Progenitor cell of endocrine pancreas (in vitro differentiated cells): ENCODE measurements at regions not wholly inside any gene's neighbourhood (a gene's known extent, or its start where the extent isn't known, plus 50 kb on each side); places are given as distances from the start of the nearest gene placed in this dataset.

Source experiments
- DNase-seq: peaks from one replicate; pipeline ENCODE4 v3.0.0; 2021; ENCODE audit warnings: low spot score; ENCODE audit not compliant: unreplicated experiment
- H3K27ac Mint-ChIP-seq: 2 replicates; pipeline ENCODE4 v1.8.0; 2021; ENCODE audit warnings: mild to moderate bottlenecking, moderate library complexity, mixed read lengths
- H3K27me3 Mint-ChIP-seq: 2 replicates; pipeline ENCODE4 v1.8.0; 2021; ENCODE audit warnings: mixed read lengths
- H3K36me3 Mint-ChIP-seq: 2 replicates; pipeline ENCODE4 v1.8.0; 2022; ENCODE audit warnings: mixed read lengths; ENCODE audit not compliant: insufficient read depth
- H3K4me1 Mint-ChIP-seq: 2 replicates; pipeline ENCODE4 v1.8.0; 2021; ENCODE audit warnings: low read depth, mixed read lengths
- H3K4me3 Mint-ChIP-seq: 2 replicates; pipeline ENCODE4 v1.8.0; 2021; ENCODE audit warnings: low read depth, mild to moderate bottlenecking, moderate library complexity, mixed read lengths
- H3K9me3 Mint-ChIP-seq: 2 replicates; pipeline ENCODE4 v1.8.0; 2021; ENCODE audit warnings: low read depth, mixed read lengths
- CTCF ChIP-seq: fragments of 200-600 bp; sonication (generic); IDR thresholded peaks from one replicate; pipeline ENCODE4 v1.5.0; 2021; ENCODE audit warnings: antibody characterized with exemption, mild to moderate bottlenecking; ENCODE audit not compliant: unreplicated experiment

- peaks cover 3% of the 10 kb centered on the region for H3K4me1 Mint-ChIP-seq
- DNase-seq = no peak
- peaks cover 12% of the 10 kb centered on the region for H3K27me3 Mint-ChIP-seq
- no peaks in the 10 kb centered on the region for H3K36me3 Mint-ChIP-seq
- no peak for TF ChIP-seq CTCF
- no peaks in the 10 kb centered on the region for H3K9me3 Mint-ChIP-seq
- H3K27ac Mint-ChIP-seq = no peak overlapping the region
- H3K4me3 Mint-ChIP-seq = no peak overlapping the region
These were observed 533.9 kb downstream of the TCERG1L start for GRCh38 chr10:130777507-130778165.

- Mint-ChIP-seq H3K9me3 (no peaks in the 10 kb centered on the region), H3K4me1 (peaks cover 2% of the 10 kb centered on the region), H3K36me3 (no peaks in the 10 kb centered on the region), H3K4me3 (no peak overlapping the region), H3K27ac (no peak overlapping the region), H3K27me3 (peaks cover 8% of the 10 kb centered on the region)
- DNase-seq = no peak
- TF ChIP-seq CTCF = no peak
These were observed 533.4 kb downstream of the TCERG1L start for GRCh38 chr10:130778166-130778545.

- TF ChIP-seq CTCF = no peak
- Mint-ChIP-seq H3K27me3 (peaks cover 12% of the 10 kb centered on the region), H3K4me3 (no peak overlapping the region), H3K27ac (no peak overlapping the region), H3K9me3 (no peaks in the 10 kb centered on the region), H3K4me1 (no peaks in the 10 kb centered on the region), H3K36me3 (no peaks in the 10 kb centered on the region)
- no peak for DNase-seq
These were observed 530.8 kb downstream of the TCERG1L start for GRCh38 chr10:130780763-130781162.

- Mint-ChIP-seq H3K36me3 (no peaks in the 10 kb centered on the region), H3K9me3 (no peaks in the 10 kb centered on the region), H3K27ac (no peak overlapping the region), H3K4me1 (no peaks in the 10 kb centered on the region), H3K27me3 (peaks cover 12% of the 10 kb centered on the region), H3K4me3 (no peak overlapping the region)
- no peak for TF ChIP-seq CTCF
- DNase-seq = no peak
These were observed 530.3 kb downstream of the TCERG1L start for GRCh38 chr10:130781206-130781605.

- no peak for TF ChIP-seq CTCF
- Mint-ChIP-seq H3K27ac (no peak overlapping the region), H3K9me3 (no peaks in the 10 kb centered on the region), H3K4me1 (no peaks in the 10 kb centered on the region), H3K27me3 (peaks cover 8% of the 10 kb centered on the region), H3K4me3 (no peak overlapping the region), H3K36me3 (no peaks in the 10 kb centered on the region)
- DNase-seq = no peak
These were observed 529.9 kb downstream of the TCERG1L start for GRCh38 chr10:130781623-130782022.
